CD4-positive, alpha-beta T cell treated with Interleukin-4 for 1 hour (primary cell): ENCODE measurements at regions not wholly inside any gene's neighbourhood (a gene's known extent, or its start where the extent isn't known, plus 50 kb on each side); places are given as distances from the start of the nearest gene placed in this dataset.

ENCODE experiments used
- DNase-seq, 2 donors: peaks; one replicate each; pipeline ENCODE4 v3.0.0-alpha.2; 2020 to 2022

DNA sequence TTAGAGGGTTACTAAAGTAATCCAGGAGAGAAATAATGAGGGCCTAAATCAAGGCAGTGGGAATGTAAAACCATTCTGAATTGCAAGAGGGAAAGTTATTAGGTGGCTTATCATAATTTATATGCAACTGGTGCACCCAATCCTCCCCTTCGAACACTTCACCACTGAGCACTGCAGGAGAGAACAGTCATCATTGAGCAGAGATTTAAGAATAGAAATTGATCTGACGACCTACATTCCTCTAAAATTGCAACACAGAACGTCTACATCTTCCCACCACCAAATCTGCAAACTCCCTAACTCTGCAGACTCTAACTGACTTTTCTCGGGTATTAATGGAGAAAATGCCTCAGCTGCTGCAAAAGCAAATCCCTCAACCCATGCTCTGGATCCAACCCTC, 138.5 kb upstream of the CDH20 start:
- DNase-seq, result no peak

DNA sequence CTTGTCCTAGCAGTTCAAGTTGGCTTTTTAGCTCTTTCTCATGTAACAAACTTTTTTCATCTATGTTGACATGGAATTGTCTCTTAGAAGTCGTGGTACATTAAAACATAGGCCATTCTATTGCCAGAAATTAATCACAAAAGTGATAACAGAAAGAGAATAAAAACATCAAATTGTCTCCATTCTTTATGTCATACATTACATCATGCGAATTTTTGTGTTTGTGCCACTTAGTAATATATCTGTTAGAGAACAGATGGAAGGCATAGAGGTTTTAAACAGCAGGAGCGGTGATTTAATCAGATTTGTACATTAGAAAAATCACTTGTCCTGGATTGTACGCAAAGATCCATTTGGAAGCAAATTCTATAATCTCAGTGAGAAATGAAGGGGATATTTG, 136.5 kb upstream of the CDH20 start:
- no peak for DNase-seq

DNA sequence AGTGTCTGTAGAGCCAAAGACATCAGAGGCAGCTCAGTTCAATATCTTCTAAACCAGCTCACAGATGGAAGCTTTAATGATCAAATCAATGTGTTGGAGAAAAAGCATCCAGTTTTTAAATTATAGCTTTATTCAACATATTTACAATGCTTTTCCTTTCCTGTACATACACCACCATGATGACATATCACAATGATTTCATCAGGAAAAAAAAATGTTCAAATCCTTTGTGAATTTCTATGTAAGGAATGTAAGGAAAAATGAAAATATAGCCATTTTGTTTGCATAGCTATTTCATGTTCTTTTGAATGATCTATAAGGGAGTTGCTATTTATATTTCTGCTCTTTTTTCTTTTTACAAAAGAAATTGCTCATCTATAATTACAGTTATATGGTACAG, 134.7 kb upstream of the CDH20 start:
- DNase-seq, result no peak

DNA sequence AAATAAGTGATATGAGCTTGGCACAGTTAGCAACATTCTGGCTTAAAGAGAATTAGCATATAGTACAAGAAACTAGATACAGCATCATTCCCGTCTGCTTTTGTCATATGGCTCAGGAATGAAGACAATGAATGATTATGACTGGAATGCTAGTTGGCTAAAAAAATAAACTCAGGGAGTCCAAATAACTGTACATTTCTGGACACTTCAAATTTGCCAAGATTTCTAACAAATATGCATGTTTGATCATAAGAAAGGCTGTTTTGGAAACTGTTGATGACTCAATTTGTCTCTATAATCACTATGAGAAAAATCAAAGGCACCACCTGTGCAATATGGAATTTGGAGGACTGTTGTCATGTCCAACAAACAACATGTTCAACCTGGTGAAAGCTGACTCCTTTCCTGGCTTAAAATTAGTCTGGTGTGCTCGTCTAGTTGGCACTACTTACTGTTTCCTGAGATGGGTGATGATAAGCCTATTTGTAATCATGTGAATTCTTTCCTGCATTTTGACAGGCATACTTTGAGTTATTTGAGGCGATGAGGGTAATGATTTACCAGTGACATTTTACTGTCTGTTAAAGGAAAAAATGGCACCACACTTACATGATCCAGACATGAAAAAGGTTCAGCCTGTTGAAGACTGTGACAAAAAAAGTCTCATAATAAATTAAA, 133.9 kb upstream of the CDH20 start:
- no peak for DNase-seq

DNA sequence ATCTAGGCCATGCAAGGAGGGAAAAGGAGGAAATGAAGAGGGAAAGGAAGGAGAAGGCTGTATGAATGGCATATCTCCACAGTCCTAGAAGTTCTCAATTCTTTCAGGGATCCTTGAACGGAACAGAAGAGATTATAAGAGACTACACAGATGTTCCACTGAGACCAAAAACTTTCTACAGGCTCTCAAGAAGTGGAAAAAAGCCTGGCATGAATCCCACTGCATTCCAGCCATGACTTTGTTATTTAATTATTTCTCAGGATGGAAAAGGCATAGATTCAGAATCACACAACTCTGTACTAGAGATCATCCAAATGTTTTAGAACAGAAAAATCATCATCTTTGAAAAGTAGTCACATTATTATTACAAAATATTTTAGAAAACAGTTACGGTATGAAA, 131.7 kb upstream of the CDH20 start:
- no peak for DNase-seq

DNA sequence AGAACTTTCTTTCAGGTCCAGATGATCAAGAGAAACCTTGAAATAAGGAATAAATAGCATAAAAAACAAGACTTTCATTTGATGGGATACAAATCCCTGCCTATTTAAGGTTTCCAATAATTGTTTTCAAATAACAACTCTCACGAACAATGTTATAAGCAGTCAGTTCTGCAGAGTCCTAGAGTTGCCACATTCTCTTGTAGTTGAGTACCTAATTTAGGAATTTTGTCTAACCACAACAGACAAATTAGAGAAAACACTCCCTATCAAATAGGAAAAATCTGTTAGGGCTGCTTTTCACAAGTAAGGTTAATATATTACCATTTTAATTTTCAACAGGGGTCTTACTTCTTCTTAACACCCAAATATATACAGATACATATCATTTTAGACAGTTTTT, 130.1 kb upstream of the CDH20 start:
- DNase-seq, result no peak

DNA sequence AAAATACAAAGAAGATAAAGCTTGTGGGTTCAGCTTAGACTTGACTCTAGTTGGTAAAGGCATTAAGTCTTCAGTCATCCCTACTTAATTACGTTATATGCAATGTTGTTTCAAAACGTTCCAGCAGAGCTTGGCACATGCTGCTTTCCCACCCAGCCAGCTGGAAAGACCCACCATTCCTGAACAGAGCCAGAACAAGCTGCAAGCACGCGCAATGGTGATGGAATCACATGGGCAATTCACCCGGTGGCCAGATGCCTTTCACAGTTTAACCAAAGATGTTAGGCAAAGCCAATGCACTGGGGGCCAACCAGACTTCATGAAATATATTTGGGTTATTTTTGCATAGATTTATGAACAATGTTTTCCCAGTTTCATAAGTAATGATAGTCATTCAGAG, 123.4 kb upstream of the CDH20 start:
- no peak for DNase-seq

DNA sequence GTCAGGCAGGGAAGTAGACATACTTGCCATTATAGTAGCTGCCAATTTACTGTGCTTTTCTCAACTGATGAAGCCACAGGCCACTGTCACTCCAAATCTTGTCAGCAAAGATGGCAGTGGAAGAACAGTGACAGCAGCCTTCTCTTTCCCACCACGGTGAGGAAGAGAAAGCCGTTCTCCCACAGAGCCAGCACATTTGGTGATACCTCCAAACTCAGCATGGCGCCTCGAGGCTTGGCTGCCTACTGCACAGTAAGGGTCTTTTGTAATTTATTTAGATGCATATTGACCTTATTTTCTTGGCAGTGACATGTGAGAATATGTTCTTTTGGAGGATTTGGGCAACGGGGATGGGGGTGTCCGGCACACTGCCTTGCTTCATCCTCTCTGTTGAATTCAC, 117.2 kb upstream of the CDH20 start:
- DNase-seq, result no peak

DNA sequence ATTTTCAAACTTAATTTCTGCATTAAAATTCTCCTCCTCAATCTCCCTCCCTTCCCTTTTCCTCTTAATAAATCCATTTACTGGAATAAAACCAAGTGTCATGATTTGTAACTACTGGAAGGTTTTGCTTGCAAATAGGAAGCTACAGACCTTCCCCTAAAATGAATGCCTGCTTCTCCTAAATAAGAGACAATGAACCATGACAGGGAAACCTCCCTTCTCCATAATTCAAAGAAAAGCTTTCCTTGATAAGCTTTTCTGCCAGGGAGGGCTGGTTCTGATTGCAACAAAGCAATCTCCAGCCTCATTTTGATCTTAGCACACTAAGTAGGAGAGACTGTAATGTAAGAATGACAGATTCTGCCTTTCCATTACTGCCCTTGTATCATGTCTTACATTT, 111.0 kb upstream of the CDH20 start:
- DNase-seq, result no peak

DNA sequence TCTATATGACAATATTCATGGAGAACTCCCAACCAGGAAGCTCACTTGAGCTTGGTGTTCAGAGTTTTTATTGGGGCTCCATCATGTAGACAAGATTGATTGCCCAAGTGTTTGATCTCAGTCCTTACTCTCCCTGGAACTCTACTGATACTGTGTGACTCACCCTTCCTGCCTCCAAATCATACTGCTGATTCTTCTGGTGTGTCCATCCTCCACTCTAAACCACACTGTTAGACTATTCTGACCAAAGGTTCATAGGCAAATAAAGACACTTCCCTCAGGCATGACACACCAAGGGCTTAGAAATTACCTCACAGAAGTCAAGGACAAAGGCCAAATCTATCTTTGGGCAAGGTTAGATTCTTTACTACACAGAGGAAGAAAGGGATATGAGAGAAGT, 107.9 kb upstream of the CDH20 start:
- no peak for DNase-seq

DNA sequence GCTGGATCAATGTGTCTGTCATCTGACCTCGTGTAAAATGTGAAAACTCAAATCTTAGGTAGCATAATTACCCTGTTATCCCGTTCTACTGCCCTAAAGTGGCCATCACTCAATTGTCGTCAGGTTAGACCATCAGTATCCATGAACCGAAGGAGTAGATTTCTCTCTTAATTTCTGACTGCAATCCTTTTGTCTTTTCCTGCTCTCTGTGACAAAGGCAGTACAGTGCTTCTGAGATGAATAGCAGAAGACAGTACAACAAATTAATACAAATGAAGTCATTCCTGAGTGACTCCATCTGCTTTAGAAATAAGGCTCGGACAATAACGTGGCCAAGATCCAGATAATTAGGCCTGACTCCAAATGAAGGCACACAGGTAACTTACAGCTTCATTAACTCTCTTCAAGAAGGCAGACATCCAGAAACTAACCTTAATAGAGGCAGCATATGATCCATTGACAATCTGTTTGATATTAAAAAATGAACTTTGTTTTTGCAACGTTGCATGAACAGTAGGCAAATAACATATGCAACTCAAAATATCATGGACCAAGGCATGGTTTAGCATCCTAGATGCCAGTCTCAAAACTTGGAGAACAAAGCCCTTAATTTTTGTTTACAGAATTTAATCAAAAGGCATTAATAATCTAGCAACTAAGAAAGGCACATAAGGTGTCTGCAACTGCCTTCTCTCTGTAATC, 96.7 kb upstream of the CDH20 start:
- no peak for DNase-seq

DNA sequence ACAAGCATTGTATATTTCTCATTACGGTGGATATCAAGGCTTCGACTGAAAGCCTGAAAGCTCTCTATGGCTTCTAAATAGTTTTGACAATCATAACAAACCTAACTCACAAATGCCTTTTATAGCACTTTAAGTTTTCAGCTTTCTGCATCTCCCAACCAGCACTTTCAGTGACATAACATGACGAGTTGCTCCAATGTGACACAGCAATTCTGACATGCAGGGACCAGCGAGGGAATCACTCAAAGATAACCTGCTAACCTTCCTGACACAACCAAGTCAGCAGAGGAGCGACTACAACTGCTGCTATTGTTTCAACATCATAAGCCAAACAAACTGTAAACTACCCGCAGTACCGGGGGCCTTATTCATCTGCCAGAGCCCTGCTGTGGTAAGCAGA, 95.7 kb upstream of the CDH20 start:
- no peak for DNase-seq

DNA sequence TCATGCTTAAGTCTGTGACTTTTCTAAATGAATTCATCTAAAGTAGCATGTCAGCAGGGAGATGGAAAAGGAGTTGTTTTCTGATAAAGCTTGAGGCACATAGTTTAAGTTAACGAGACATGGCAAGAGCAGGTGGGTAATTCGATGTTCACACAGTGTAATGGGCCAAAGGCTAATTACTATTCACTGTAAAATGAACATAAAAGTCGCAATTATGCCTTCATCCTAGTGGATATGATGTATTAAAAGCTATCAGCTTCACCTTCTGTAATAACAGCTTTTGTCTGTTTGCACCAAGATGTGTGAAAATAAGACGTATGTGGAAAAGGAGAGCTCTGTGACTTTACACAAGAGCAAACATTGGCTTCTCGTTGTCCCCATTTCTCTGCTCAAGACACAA, 94.2 kb upstream of the CDH20 start:
- DNase-seq, result no peak

DNA sequence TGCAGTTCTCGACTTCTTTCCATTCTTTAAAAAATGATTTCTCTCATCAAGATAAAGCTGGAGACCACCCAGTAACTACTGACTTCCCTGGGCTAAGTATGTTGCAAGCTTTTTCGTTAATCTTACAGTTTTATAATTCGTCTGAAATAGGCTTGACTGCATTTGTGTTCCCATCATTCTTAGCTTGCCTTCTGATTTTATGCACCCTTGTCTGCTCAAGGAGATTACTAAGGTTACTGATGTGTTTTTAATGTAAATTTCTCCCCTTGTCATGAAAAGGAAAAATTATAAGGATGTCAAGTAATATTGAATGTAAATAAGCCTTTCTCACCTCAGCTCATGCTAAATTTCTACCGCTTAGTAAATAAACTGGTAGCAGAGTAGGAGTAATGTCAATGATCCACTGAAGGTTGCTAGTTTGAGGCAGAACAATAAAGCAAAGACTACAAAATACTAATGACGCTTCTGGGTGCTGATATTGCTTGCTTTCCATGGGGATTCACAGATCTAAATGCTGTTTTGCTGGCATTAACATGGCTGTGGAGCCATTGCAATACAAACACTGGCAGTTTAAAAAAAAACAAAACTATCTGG, 91.9 kb upstream of the CDH20 start:
- no peak for DNase-seq

DNA sequence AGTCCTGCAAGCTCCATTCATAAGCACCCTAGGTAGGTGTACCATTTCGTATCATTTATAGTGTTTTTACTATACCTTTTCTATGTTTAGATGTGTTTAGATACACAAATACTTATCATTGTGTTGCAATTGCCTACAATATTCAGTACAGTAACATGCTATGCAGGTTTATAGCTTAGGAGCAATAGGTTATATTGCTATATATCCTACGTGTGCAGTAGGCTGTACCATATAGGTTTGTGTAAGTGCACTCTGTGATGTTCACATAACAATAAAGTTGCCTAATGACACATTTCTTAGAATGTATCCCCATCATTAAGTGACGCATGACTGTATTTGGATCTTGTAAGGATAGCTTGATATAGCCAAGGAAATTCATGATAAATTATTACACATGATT, 88.6 kb upstream of the CDH20 start:
- no peak for DNase-seq

DNA sequence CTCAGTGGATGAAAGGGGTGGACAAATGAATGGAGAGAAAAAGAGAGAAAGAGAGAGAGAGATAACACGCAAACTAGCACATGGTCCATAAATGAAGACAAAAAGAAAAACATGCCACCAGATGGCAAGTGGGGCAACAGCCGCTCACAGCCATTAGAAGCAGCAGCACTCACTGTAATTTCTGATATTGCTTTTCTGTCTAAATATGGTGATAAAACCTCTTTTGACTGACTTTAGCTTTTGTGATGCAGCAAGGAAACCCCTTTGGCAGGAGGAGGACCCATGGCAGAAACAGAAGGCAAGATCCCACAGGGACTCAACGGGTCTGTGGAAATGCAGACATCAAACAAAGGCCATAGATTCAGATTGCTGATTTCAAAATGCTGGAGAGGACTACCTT, 88.0 kb upstream of the CDH20 start:
- no peak for DNase-seq

DNA sequence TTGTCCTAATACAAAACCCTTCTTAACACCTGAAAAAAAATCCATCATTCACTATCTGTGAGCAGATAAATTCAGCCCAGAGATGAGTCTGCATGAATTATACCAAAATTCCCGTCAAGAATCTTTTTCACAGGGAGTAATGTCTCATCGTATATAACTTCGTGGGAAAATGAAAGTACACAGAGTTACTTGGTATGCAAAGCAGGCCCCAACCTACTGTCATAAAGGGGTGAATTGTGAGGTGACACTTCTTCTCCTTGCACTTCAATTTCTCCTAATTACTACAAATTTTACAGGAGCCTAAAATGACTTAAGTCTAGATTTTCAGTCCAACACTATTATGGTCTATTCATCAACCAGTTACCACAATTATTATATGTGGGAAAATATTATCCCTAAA, 84.6 kb upstream of the CDH20 start:
- DNase-seq, result no peak

DNA sequence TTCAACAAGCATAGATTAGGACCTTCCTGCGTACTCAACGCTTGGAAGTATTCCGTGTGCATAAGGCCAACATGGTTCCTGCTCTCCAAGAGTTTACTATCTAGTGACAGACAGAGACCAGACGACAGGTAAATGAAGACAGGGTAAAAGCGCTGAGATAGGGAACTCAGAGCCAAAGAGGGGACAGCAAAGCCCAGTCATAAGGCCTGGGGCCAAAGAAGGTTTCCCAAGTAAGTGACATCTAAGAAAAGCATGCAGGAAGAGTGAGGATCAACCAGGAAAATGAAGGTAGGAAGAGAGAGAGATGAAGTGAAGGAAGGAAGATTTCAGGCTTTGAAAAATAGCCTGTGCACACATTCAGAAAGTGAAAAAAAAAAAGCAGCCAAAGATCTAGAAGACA, 76.9 kb upstream of the CDH20 start:
- no peak for DNase-seq

DNA sequence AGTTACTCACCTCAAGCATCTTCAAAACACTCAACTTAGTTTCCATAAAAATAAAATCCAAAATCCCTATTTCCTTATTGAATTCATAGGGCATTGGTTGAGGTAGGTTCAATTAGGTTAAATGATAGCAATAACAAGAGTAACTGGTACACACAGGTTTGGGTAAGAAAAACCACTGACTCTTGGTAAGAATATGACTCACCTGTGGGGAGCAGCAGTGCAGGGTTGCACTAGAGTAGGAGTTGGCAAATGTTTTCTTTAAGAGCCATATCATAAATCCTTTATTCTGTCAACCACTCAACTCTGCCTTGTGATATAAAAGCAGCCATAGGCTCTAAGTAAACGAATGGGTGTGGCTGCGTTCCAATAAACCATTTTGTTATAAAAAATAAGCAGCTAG, 71.4 kb upstream of the CDH20 start:
- no peak for DNase-seq

DNA sequence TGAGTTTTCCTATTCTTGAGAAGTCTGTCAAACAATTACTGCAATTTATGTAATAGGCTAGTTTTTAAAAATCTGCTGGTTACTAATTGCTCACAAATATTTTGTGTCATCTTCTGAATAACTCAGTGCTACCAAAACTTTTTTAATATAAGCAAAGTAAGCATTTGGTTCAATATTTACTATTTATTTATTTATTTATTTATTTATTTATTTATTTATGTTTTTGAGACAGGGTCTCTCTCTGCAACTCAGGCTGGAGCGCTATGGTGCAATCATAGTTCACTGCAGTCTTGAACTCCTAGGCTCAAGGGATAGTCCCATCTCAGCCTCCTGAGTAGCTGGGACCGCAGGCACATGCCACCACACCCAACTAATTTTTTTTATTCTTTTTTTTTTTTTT, 60.4 kb upstream of the CDH20 start:
- DNase-seq, result no peak

DNA sequence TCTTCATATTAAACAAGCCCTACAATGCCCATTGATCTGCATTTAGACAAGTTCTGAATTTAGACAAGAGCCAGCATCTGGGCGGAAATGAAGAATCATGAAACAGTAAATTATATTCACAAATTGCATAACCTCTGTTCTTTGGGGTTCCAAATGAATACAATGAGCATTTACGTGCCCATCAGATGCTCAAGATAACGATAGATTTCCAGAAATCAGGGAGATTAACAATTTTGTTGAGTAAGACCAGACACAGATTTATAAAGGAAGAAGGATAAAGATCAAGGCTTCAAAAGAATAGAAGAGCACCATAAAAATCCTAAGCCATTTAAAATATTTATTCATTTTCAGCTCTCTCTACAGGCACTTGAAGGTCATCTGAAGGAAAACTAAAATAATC, 59.7 kb upstream of the CDH20 start:
- DNase-seq, result no peak

DNA sequence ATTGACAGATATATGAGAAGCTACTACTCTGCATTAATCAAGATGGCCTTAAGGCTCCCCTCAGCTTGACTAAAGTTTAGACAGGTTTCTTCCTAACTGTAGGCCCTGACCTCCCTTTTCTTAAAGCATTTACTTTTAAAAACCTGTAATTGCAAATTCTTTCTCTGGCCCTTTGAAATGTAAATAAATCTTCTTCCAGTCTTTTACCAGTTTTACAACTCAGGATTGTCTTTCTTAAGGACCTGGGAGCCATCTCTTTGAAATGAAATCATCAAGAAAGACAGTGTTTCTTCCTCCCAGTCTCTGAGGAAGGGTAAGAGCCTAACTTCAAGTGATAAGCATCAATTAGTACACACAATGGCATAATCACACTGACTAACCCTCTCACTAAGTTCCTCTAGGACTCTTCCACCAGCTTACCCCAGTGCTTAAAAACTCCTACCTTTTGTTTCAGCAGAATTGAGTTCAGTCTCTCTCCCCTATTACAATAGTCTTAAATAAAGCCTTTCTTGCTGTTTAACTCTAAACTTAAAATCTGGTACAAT, 58.7 kb upstream of the CDH20 start:
- no peak for DNase-seq

DNA sequence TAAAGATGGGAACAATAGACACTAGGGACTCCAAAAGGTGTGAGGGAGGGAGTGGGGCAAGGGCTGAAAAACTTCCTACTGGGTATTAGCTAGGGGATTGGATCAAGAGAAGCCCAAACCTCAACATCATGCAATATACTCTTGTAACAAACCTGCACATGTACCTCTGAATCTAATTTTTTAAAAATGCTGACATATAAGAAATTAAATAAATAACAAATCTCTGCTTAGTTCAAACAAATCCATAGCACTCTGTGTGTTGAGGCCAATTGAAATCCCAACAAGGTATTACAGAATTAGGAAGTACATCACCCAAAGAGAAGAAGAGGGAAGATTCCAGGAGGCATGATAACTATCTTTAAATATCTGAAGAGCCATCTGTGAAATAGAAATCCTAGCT, 55.4 kb upstream of the CDH20 start:
- DNase-seq, result no peak

DNA sequence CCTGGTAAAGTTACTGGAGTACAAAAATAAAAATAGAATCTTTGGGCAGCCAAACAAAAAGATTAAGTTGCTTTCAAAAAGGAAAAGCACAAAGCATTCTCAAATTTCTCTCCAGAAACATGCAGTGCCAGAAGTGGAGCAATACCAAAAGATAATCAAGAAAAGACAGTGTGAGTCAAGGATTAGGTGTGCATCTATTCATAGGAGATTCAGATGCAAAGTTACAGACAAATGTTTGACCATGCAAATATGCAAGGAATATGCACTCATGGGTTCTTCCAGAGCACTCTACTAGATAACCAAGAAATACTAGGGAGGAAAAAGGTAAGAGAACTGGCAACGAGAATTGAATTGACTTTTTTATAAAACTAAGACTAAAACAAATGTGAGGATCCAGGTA, 51.8 kb upstream of the CDH20 start:
- no peak for DNase-seq

DNA sequence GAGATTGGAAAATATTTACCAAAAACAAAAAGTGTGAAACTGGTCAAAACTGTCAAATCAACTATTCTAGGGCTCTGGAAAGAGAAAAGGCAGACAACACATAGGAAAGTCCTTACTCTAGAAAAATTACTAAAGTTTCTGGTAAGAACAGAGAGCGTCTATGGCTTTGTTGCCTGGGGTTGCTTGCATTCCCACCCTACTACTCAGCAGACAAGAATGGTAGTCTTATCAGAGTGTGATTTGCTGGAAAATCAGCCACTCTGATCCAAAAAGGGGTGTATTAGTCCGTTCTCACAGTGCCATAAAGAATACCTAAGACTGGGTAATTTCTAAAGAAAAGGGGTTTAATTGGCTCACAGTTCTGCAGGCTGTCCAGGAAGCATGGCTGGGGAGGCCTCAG, 50.3 kb upstream of the CDH20 start:
- DNase-seq, result no peak
